AG09309 (cell line): ENCODE measurements at regions not wholly inside any gene's neighbourhood (a gene's known extent, or its start where the extent isn't known, plus 50 kb on each side); places are given as distances from the start of the nearest gene placed in this dataset.

Experiments used
- DNase-seq: peaks from one replicate; pipeline ENCODE4 v3.0.0-alpha.2; 2010; ENCODE audit warnings: low read depth
- H3K4me3 ChIP-seq: 2 replicates; pipeline ENCODE4 v1.5.1; 2011; ENCODE audit warnings: mild to moderate bottlenecking, low read depth, low read length, moderate library complexity; ENCODE audit not compliant: control insufficient read depth
- TF ChIP-seq, protein P1 (sequence below): IDR thresholded peaks from 2 replicates; pipeline ENCODE4 v1.5.1; 2011; ENCODE audit warnings: mild to moderate bottlenecking, low read depth, low read length, inconsistent platforms; ENCODE audit not compliant: insufficient read depth, control insufficient read depth; ENCODE audit errors: missing control alignments

DNA sequence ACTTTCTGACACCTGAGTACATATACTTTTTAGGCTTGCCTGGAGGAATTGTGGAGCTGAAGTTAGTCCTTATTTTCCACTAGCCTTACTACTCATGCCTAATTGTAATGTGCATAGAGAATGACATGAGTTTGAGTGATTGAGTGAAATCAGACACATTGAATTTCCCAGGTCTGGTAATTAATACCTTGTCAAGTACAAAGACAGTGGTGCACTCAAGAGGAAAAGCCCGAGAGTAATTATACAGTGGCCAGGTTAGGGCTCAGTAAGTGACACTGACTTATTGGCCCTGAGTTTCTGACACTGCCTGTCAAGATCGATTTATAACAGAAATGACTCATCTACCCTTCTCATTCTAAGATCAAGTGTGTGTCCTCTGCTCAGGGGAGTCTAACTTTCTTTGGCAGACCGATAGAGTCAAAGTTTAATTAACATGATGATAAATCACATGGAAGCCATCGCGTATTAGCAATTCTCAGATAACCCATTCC, 288.3 kb downstream of the TPBG start:
- no peak overlapping the region for H3K4me3 ChIP-seq
- no peak for DNase-seq
- TF ChIP-seq, protein P1, sequence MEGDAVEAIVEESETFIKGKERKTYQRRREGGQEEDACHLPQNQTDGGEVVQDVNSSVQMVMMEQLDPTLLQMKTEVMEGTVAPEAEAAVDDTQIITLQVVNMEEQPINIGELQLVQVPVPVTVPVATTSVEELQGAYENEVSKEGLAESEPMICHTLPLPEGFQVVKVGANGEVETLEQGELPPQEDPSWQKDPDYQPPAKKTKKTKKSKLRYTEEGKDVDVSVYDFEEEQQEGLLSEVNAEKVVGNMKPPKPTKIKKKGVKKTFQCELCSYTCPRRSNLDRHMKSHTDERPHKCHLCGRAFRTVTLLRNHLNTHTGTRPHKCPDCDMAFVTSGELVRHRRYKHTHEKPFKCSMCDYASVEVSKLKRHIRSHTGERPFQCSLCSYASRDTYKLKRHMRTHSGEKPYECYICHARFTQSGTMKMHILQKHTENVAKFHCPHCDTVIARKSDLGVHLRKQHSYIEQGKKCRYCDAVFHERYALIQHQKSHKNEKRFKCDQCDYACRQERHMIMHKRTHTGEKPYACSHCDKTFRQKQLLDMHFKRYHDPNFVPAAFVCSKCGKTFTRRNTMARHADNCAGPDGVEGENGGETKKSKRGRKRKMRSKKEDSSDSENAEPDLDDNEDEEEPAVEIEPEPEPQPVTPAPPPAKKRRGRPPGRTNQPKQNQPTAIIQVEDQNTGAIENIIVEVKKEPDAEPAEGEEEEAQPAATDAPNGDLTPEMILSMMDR: no peak

DNA sequence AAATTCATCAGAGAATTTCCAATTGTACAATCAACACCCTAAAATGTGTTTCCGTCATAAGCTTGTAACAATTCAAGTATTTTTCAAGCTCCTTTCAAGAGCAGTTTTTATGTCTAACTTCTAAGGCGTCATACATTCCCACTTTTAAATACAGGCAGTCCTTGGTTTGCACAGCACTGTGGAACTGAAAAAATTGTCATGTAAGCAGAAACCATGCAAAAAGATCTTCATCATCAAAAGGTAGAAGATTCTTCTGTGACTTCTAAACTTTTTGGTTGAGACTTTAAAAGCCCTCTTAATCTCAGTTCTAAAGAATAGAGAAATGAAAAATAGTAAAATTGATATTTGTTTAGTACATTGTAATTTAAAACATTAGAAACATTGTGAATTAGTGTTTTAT, 315.6 kb downstream of the TPBG start:
- TF ChIP-seq, protein P1: no peak
- DNase-seq: no peak

DNA sequence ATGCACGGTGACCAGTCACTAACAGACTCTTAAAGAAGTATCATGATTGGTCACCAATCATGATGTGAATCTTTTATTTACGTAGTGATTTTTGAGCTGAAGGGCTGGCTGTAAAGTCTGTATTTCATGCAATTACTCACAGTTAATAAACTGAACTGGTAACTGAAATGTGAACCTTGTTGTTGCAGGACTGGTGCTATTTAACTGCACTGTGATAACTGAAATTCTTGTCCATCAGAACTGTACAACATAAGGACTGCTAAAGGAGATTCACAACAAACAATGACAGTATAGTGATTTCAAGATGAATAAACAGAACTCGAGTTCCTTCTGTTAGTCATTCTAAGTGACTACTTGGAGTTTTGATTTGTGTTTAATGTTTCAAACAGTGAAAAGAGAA, 316.6 kb downstream of the TPBG start:
- DNase-seq: no peak
- TF ChIP-seq, protein P1: no peak
- H3K4me3 ChIP-seq: no peak overlapping the region

More for the DNA sequence above, 315.6 kb downstream of the TPBG start:
- H3K4me3 ChIP-seq: no peak overlapping the region

DNA sequence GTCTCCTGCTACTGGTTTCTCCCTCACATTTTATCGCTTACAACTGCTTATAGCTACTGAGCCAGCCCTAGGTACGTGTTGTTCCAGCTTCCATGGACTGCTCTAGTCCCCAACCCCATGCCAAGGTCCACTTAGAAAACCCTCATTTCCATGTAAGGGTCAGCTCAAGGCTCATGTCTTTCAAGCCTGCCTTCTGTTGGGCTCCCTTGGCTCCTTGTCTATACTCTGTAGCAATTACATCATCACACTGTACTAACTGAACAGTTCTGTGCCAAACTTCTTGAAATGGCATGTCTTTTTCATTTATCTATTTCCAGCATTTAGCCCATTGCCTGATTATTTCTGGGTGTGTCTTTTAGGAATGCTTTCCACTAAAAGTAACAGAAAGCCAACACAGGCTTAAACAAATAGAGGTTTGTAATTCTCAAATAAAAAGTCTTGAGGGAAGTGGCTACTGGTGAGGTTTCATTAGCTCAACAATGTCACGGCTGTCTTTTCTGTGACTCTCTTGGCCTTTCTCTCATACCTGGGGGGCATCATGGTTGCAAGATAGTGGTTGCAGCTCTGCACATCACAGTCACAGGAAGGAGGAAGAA, 317.6 kb downstream of the TPBG start:
- DNase-seq: peak; percentile 3
- no peak overlapping the region for H3K4me3 ChIP-seq
- TF ChIP-seq, protein P1: no peak

DNA sequence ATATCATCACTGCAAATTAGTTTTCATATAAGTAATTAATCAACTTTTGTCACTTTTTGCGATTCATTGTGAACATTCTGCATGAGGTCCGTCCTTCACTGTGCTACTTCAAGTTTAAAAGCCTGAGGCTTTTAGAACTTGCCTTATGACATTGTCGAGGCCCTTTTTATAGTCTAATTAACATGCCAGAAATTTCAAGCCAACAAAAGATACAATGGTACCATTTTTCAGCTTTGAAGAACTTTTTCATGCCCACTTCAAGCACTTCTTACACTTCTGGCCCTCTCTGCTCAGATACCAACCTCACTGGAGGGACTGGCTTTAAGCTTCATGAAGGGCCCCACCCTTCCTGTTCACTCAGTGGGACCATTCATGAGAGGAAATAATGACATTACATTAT, 323.1 kb downstream of the TPBG start:
- no peak for DNase-seq
- TF ChIP-seq, protein P1: no peak

DNA sequence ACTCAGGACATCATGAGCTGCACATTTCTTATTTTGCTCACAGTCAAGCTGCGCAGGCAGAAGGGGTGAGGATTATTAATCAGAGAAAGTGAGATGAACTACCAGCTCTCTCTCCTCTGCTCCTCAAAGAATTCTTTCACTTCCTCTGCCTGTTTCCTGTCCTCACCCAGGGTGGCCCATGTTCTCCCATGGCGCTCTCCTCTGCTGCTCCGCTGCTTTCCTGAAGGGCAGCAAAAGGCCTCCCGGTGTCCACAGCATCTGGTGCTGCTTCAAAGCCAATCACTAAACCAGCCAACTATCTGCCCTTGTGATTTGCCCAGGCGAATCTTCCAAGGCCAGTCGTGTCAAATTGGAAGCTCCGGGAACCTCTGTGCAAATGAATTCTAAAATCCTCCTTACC, 324.2 kb downstream of the TPBG start:
- no peak overlapping the region for H3K4me3 ChIP-seq
- no peak for DNase-seq
- TF ChIP-seq, protein P1: no peak

More for the DNA sequence above, 323.1 kb downstream of the TPBG start:
- no peak overlapping the region for H3K4me3 ChIP-seq
